ENCODE measurements at regions not wholly inside any gene's neighbourhood (a gene's known extent, or its start where the extent isn't known, plus 50 kb on each side); places are given as distances from the start of the nearest gene placed in this dataset.
A peak's percentile ranks its signal among the peaks of the same experiment; 100 is the strongest.
"Not testable (repeated sequence)": the region's sequence is repeated elsewhere in the genome, so short reads cannot be mapped to it uniquely, and the experiment has no call there.

- DNase-seq, result no peak
Observed at GRCh38 chr5:92081958-92082712, 699.0 kb upstream of the ARRDC3 start.

- peak; percentile 45 for DNase-seq
Observed at GRCh38 chr5:92070786-92071185, 687.7 kb upstream of the ARRDC3 start.

GRCh38 chr5:92064993-92065392 lies 681.9 kb upstream of the ARRDC3 start:
- peak; percentile 2 for DNase-seq

- no peak for DNase-seq
Observed at GRCh38 chr5:92051741-92052140, 668.6 kb upstream of the ARRDC3 start.

- DNase-seq, result no peak
Observed at GRCh38 chr5:92050970-92051369, 667.9 kb upstream of the ARRDC3 start.

- DNase-seq, result no peak
Observed at GRCh38 chr5:92041911-92042660, 659.0 kb upstream of the ARRDC3 start.

- DNase-seq, result no peak
Observed at GRCh38 chr5:92041206-92041605, 658.1 kb upstream of the ARRDC3 start.

- DNase-seq, result not testable (repeated sequence)
Observed at GRCh38 chr5:92029792-92030191, 646.7 kb upstream of the ARRDC3 start.

GRCh38 chr5:92023555-92023954 lies 640.4 kb upstream of the ARRDC3 start:
- no peak for DNase-seq

- no peak for DNase-seq
Observed at GRCh38 chr5:92023141-92023471, 640.0 kb upstream of the ARRDC3 start.

- no peak for DNase-seq
Observed at GRCh38 chr5:92022415-92023140, 639.5 kb upstream of the ARRDC3 start.

- no peak for DNase-seq
Observed at GRCh38 chr5:92019376-92019990, 636.4 kb upstream of the ARRDC3 start.

- no peak for DNase-seq
Observed at GRCh38 chr5:92017776-92018175, 634.7 kb upstream of the ARRDC3 start.

- not testable (repeated sequence) for DNase-seq
Observed at GRCh38 chr5:92011845-92012244, 628.7 kb upstream of the ARRDC3 start.

GRCh38 chr5:92003806-92004205 lies 620.7 kb upstream of the ARRDC3 start:
- no peak for DNase-seq

GRCh38 chr5:92002721-92003274 lies 619.7 kb upstream of the ARRDC3 start:
- DNase-seq, result no peak

GRCh38 chr5:91998774-91999173 lies 615.7 kb upstream of the ARRDC3 start:
- no peak for DNase-seq

GRCh38 chr5:91983869-91984268 lies 600.8 kb upstream of the ARRDC3 start:
- DNase-seq, result no peak

GRCh38 chr5:91978221-91978882 lies 595.2 kb upstream of the ARRDC3 start:
- no peak for DNase-seq

GRCh38 chr5:91977579-91977978 lies 594.5 kb upstream of the ARRDC3 start:
- DNase-seq, result no peak

- no peak for DNase-seq
Observed at GRCh38 chr5:91976451-91976850, 593.3 kb upstream of the ARRDC3 start.

GRCh38 chr5:91963166-91963565 lies 580.0 kb upstream of the ARRDC3 start:
- DNase-seq, result no peak

- DNase-seq, result no peak
Observed at GRCh38 chr5:91957666-91958065, 574.5 kb upstream of the ARRDC3 start.
